HG02571 (cell line): ENCODE measurements at regions not wholly inside any gene's neighbourhood (a gene's known extent, or its start where the extent isn't known, plus 50 kb on each side); places are given as distances from the start of the nearest gene placed in this dataset.

Experiments used
- ATAC-seq: cut with Tn5 transposase; IDR thresholded peaks from one replicate; pipeline ENCODE4 v1.9.1; 2021; ENCODE audit warnings: mild to moderate bottlenecking, moderate library complexity; ENCODE audit not compliant: unreplicated experiment

DNA sequence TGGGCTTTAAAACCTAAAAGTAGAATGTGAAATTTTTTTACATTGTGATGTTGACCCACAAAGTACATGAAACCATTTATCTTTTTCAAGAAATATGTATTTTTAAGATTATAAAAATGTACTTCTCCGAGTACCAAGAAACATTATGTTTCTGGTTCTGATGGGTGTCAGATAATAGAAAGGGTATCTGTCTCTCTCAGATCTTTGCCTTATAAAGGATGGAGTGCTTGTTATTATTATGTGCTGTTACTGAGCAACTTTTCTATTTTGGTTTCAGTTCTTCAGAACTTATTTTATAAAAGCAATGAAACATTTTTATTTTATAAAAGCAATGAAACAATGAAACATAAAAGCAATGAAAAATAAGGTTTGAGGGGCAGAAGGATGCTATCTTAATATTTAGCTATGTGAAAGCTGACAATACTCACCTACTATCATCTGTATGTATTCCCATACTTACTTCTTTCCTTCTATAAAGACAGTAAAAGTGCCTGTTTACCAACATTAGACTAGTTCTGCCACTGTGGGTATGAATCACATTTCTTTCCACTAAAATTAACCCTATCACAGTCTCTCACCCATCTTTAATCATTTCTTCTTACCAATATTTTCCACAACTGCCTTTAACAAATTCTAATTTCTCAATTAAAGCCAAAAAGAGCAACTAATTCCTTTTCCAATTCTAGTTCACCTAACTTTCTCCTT is 540.7 kb upstream of the KCNMB2 start:
- ATAC-seq: no peak

DNA sequence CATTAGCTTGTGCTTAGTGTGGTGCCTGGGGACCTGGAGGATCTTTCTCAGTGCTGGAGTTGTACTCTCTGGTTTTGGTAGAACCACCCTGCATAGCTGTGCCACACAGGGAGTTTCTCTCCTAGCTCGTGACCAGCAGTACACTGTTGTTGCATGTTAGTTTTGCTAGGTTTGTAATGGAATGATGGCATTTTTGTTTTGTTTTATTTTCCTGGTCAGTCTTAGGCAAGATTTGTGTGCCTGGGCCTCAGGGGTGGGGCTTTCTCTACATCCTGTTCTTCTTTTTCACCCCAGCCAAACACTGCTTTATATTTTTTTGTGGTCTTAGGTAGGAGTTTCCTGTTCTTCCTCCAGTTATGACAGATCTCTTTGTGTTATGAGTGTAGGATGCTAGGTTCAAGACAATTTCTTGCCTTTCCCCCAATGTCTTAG is 534.5 kb upstream of the KCNMB2 start:
- peak; percentile 70 for ATAC-seq

GRCh38 chr3:178002113-178002512 is 534.1 kb upstream of the KCNMB2 start:
- no peak for ATAC-seq

GRCh38 chr3:178003756-178004155 is 532.5 kb upstream of the KCNMB2 start:
- no peak for ATAC-seq

DNA sequence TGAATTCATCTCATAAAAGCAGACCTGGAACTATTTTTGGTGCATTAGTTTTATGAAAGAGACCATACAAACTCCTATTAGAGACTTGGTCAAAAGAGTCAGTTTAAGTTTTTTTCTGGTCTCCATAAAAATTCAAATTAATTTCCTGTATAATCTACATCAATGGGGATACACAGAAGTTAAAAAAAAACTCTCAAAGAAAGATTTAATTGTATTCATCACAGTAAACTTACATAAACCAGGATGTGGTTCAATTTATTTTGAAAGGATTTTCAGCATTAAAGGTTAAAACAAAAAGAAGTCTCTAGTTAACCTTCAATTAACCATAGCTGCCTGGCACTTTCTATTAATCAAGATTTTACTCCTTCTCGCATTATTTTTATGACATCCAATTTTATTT is 530.3 kb upstream of the KCNMB2 start:
- ATAC-seq: no peak

GRCh38 chr3:178010306-178010705 is 525.9 kb upstream of the KCNMB2 start:
- no peak for ATAC-seq

GRCh38 chr3:178019645-178020044 is 516.6 kb upstream of the KCNMB2 start:
- no peak for ATAC-seq

DNA sequence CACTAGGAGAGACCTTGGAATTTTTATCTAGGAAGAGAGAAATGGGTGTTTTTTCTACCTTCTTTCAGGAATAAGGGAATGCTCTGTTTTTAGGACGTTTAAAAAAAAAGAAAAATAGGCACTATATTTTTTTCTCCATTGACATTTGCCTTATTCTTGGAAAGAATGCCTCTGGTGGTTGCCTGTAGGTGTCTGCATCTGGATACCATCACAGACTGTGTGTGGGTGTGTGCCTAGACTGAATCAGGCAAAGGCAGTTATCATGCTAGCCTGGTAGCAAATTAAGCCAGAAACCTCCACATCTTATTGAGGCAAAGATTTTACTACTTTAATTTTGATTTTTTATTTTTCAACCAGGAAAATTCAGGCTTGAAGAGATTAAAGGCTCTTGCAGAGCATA is 513.6 kb upstream of the KCNMB2 start:
- no peak for ATAC-seq

DNA sequence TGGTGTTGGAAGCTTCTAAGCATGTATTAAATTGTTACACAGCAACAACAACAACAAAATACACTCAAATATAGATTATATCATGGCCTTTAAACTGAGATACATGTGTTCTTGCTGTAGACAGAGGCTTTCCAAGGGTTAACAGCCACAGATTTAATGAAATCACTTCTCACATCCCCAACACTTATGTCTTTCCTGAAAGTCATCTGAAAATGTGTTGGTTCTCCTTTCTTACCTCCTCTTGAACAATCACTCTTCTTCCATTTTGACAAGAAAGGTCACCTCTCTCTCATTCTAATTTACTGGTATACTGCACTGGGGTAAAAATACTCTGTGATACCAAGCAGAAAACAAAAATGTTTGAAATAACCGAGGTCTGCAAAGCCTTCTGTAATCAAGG is 507.3 kb upstream of the KCNMB2 start:
- no peak for ATAC-seq

DNA sequence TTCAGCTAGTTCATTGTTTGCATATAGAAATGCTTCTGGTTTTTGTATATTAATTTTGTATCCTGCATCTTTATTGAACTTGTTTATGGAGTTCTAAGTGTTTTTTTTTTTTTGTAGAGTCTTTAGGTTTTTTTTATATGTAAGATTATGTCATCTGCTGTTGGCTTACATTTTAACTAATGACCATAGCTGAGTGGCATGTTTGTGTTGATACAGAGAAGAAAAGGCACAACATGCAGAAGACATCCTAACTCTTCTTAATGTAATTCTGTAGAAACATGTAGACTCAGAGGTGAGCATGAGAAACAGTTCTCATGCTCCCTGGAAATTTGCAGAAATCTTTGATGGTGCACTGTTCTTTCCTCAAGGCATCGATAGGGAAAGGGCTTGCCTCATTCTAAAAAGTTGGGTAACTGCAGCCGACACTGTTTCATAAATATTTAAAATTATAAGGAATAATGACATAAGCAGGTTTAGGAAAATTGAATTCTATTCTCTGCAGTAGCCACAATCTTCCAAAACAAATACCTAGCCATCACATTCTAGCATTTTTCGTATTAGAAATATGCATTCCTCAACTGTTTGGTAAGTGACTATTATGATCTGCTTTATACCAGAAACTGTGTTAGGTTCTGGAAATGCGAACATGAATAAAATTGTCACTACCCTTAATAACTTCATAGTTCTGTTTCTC is 499.6 kb upstream of the KCNMB2 start:
- no peak for ATAC-seq

GRCh38 chr3:178041931-178042330 is 494.3 kb upstream of the KCNMB2 start:
- no peak for ATAC-seq

DNA sequence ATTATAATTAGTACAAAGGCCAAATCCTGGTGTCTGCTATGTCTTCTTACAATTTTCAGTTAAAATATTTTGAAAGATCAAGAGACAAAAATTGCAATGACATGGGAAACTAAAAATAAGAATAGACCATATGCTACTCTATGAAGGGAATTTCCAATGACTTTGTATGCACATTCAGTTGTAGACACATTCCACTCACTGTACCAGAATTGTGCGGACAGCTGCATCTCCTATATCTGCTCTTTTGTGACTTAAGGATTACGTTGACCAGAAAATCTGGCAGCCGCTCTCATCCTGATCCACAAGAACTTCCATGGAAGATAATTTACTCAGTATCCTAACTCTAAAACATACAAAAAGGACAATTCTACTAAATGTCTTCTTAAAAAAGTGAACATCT is 493.9 kb upstream of the KCNMB2 start:
- ATAC-seq: no peak

DNA sequence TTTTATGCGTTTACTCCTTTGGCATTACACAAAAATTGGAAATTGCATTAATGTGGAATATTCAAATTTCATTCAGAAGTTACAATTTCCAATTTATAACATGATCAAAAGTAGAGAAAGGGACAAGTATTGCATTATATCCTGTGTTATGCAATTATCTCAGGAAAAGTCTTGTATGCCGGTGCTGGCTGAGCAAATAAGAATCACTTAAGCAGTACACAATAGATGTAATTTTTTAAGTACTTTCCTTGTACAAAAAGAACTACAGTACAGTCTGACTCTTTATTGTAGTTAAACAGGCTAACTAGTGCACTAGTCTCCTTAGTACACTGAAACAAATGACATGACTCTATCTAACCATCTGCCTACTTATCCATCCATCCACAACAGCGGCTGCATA is 493.2 kb upstream of the KCNMB2 start:
- no peak for ATAC-seq

GRCh38 chr3:178044320-178044719 is 491.9 kb upstream of the KCNMB2 start:
- ATAC-seq: no peak

DNA sequence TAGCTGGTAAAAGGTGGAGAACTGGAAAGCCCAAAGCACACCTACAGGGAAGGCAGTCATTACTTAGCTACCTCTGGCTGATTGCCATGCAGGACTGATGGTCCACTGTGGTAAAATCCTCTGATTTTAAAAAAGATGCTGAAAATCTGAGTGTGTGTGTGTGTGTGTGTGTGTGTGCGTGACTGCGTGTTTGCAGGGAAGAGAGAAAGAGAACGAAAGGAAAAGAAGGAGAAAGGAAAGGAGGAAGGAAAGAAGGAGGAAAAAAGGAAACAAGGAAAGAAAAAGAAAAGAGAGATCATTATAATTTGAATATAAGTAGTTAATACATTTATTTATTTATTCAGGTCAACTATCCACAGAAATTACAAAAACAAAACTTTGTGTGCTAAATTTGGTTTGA is 488.7 kb upstream of the KCNMB2 start:
- no peak for ATAC-seq

- ATAC-seq: no peak
Observed at GRCh38 chr3:178048768-178049167, 487.5 kb upstream of the KCNMB2 start.

DNA sequence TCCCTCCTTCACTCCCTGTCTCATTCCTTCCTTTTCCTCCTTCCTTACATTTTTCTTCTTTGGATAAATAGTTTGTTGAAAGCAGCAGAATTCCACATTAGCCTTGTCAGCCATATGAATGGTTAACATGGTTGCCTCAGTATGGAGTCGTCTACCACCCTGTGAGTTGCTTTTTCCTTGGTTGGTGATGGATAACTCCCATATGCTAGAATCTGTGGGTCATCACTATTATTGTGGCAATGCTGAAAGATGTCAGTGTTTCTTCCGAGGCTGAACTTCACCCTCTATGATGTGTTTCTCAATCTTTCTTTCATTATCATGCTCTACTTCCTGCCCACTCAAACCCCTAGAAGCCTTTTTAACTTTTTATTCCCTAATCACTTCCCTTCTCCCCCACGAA is 481.8 kb upstream of the KCNMB2 start:
- ATAC-seq: no peak

- no peak for ATAC-seq
Observed at GRCh38 chr3:178055939-178056338, 480.3 kb upstream of the KCNMB2 start.

DNA sequence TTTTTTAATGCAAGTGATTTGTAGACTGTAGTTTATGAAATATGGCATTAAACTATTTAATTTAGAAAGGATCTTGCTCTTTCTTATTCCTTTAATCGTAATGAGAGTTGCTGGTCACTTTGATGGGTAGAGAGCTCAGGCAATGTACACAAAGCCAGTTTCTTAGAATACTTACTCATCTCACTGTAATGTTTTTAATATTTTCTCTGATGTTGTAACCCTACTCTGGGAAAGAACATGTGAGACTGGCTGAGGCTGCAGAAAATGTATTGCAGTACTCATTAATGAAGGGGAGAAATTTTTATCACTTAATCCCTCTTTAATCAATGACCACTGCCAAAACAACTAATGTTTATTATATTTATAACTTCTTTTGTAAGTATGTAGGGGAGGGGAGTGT is 479.4 kb upstream of the KCNMB2 start:
- ATAC-seq: no peak

DNA sequence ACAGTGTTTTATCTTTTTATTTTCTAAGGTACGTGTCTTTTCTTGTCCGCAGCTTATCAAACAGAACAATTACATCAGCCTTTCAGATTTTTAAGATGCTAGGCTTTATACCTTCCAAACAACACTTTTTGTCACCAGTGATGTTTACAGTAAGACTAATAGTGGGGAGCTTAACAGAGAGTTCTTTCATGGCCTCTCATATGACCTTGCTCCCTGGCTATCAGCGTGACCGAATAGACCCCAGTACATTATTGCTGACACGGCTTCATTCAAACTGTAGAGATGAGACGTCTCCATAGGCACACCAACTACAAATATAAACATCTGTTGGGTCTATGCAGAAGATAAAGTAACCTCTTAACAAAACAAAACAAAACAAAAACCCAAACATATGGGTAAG is 477.6 kb upstream of the KCNMB2 start:
- no peak for ATAC-seq

DNA sequence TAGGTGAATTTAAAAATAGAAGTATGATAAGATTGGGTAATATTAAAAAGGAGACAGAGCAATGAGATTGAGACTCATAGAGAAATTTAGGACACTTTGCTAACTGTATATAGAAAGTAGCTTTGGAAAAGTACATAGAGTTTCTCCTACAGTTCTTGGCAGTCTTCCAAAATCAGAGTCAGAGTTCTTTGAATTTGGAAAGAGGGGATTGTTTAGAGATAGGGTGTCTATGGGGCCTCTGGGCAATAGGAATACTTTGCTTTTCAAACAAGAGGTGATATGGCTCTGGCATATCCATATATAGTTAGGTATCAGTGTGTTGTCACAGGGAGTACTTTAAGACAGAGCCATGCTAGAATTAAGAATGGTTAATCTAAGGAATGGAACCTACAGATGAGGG is 477.1 kb upstream of the KCNMB2 start:
- ATAC-seq: no peak

GRCh38 chr3:178059836-178060235 is 476.4 kb upstream of the KCNMB2 start:
- ATAC-seq: no peak

DNA sequence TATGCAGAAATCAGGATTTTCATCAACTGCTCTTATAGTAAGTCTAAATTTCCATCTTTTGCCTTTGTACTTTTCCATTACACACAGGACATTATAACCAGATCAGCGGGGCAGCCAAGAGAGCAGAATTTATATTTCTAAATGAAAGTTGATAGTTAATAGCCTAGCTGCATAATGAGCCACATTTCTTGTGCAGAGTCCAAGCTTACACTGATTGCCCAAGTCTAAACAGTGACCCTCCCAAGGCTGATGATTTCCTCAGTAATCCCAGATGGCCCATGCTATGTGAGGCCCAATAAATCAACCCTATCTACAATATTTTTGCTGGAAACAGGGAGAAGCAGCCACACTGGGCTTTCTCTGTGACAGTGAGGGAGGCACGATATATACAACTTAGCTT is 475.8 kb upstream of the KCNMB2 start:
- ATAC-seq: no peak
